ENCODE measurements at regions not wholly inside any gene's neighbourhood (a gene's known extent, or its start where the extent isn't known, plus 50 kb on each side); places are given as distances from the start of the nearest gene placed in this dataset.

DNA sequence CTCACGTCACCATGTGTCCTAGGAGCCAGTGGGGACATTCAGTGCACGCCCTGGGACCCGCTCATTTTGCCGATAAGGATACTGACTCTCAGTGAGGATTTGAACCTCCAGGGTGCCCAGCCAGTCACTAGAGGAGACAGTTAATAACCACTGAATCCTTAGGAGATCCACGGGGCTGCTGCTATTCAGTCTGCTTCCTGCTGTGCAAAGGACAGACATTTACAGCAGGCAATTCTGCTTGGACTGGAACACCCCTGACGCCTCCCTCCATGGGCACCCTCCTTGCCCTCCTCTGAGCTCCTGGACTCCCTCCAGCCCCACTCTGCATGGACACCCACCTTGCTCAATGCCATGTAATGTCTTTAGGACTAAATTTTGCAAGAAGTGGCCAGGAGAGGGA, 265.5 kb downstream of the EIPR1 start:
- TF ChIP-seq, protein P1, sequence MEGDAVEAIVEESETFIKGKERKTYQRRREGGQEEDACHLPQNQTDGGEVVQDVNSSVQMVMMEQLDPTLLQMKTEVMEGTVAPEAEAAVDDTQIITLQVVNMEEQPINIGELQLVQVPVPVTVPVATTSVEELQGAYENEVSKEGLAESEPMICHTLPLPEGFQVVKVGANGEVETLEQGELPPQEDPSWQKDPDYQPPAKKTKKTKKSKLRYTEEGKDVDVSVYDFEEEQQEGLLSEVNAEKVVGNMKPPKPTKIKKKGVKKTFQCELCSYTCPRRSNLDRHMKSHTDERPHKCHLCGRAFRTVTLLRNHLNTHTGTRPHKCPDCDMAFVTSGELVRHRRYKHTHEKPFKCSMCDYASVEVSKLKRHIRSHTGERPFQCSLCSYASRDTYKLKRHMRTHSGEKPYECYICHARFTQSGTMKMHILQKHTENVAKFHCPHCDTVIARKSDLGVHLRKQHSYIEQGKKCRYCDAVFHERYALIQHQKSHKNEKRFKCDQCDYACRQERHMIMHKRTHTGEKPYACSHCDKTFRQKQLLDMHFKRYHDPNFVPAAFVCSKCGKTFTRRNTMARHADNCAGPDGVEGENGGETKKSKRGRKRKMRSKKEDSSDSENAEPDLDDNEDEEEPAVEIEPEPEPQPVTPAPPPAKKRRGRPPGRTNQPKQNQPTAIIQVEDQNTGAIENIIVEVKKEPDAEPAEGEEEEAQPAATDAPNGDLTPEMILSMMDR (IDR thresholded peaks at IDR 0.05) = no peak
- no peak for ATAC-seq (ENCODE audit: low FRiP score)
- DNase-seq (ENCODE audit: low spot score) = no peak

DNA sequence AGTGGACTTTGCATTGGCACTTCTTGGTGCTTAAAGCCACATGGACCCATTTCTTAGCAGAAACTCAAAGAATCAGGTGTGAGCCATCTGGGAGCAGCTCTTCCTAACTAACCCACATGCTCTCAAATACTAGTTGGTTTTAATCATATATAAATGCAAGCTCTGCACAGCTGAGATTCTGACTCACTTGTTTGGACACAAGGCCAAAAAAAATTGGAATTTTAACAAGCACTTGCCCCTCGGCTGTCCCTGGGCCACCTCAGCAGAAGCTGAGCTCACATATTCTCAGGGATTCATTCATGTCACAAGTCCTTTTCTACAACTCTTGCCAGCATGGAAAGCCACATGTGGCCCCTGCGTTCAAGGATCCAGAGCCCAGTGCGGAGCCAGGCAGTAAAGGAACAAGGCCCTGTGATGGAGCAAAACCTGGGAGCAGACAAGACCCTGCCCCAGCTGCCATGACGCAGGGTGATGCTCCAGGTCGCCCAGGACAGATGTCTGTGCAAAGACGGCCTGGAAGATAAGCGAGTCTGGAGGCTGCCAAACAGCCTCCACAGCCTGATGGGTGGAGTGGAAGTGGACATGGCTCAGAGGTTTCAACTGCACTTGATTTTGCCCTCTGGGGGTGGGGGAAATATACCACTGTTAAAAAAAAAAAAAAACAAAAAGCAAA, 266.5 kb downstream of the EIPR1 start:
- ATAC-seq (ENCODE audit: low FRiP score) (no peak), DNase-seq (ENCODE audit: low spot score) (no peak)
- TF ChIP-seq, protein P1 (IDR thresholded peaks at IDR 0.05) = no peak

DNA sequence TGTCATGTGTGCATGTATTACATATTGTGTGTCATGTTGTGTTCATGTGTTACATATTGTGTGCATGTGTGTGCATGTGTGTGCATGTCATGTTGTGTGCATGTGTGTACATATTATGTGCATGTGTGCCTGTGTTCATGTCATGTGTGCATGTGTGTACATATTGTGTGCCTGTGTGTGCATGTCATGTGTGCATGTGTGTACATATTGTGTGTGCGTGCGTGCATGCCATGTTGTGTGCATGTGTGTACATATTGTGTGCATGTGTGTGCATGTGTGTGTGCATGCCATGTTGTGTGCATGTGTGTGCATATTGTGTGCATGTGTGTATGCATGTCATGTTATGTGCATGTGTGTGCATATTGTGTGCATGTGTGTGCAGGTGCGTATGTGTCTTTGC, 267.1 kb downstream of the EIPR1 start:
- TF ChIP-seq, protein P1 (IDR thresholded peaks at IDR 0.05) = no peak
- ATAC-seq (ENCODE audit: low FRiP score) (no peak), DNase-seq (ENCODE audit: low spot score) (no peak)

GRCh38 chr2:3108710-3109702, 268.6 kb downstream of the EIPR1 start:
- ATAC-seq (ENCODE audit: low FRiP score) = no peak
- TF ChIP-seq, protein P1 (IDR thresholded peaks at IDR 0.05) = no peak
- no peak for DNase-seq (ENCODE audit: low spot score)

DNA sequence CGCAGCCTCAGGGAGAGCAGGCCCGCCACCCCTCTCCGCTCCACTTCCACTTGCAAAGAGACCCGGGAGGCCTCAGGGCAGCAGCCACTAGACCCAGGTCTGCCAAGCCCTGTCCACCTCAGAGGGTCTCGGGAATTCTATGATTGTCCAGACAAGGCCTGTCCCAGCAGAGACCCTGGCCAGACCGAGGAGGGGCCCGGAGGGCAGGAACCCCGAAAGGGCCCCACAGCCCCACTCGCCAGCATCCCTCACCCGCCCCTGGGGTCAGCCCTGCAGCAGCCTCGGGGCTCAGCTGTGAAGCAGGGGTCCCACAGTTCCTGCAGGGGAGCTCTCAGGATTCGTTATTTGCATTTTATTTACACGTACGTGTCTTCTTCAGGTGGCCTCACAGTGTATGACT, 269.5 kb downstream of the EIPR1 start:
- DNase-seq (ENCODE audit: low spot score) (no peak), ATAC-seq (ENCODE audit: low FRiP score) (no peak)
- TF ChIP-seq, protein P1 (IDR thresholded peaks at IDR 0.05) = no peak

- no peak for ATAC-seq (ENCODE audit: low FRiP score)
- DNase-seq (ENCODE audit: low spot score) = no peak
- TF ChIP-seq, protein P1 (IDR thresholded peaks at IDR 0.05) = no peak
Measured at GRCh38 chr2:3107567-3107966, 270.1 kb downstream of the EIPR1 start.
